ENCODE measurements at regions not wholly inside any gene's neighbourhood (a gene's known extent, or its start where the extent isn't known, plus 50 kb on each side); places are given as distances from the start of the nearest gene placed in this dataset.

GRCh38 chr4:100721077-100721476, 203.3 kb upstream of the EMCN start:
- no peak overlapping the region for H3K27ac Mint-ChIP-seq
- H3K27me3 Mint-ChIP-seq (ENCODE audit: low read depth), result no peaks in the 10 kb centered on the region
- DNase-seq (ENCODE audit: low spot score), result no peak
- ATAC-seq, result no peak
- CTCF ChIA-PET, result no interaction called here
- peaks cover 5% of the 10 kb centered on the region; the same call in 1 of the 2 replicates for H3K9me3 Mint-ChIP-seq
- no peak overlapping the region for H3K4me3 Mint-ChIP-seq
- POLR2A ChIA-PET, result no interaction called here
- no peaks in the 10 kb centered on the region for H3K36me3 Mint-ChIP-seq
- TF ChIP-seq USF1 (CRISPR knock-in tag; IDR thresholded peaks at IDR 0.05) (no peak), ATF6 (CRISPR knock-in tag; IDR thresholded peaks at IDR 0.05) (no peak), SP1 (CRISPR knock-in tag; conservative IDR thresholded peaks at IDR 0.05) (no peak), ZNF232 (CRISPR knock-in tag; IDR thresholded peaks at IDR 0.05) (no peak), ETV6 (CRISPR knock-in tag; IDR thresholded peaks at IDR 0.05) (no peak), GABPB1 (CRISPR knock-in tag; IDR thresholded peaks at IDR 0.05) (no peak), ZNF317 (CRISPR knock-in tag; IDR thresholded peaks at IDR 0.05; ENCODE audit: borderline replicate concordance, low read depth) (no peak)
- H3K4me1 Mint-ChIP-seq, result no peaks in the 10 kb centered on the region

GRCh38 chr4:100716416-100716815, 198.6 kb upstream of the EMCN start:
- H3K4me3 Mint-ChIP-seq, result no peak overlapping the region
- ChIA-PET CTCF (no interaction called here), POLR2A (no interaction called here)
- no peaks in the 10 kb centered on the region for H3K27me3 Mint-ChIP-seq (ENCODE audit: low read depth)
- DNase-seq (ENCODE audit: low spot score), result no peak
- TF ChIP-seq ESRRA (CRISPR knock-in tag; IDR thresholded peaks at IDR 0.05; ENCODE audit: borderline replicate concordance) (no peak), ZNF121 (CRISPR knock-in tag; IDR thresholded peaks at IDR 0.05) (no peak), GRHL2 (CRISPR knock-in tag; IDR thresholded peaks at IDR 0.05; ENCODE audit: insufficient replicate concordance, severe bottlenecking) (no peak), NR3C1 (CRISPR knock-in tag; conservative IDR thresholded peaks at IDR 0.05; ENCODE audit: low read depth) (no peak), ZBTB43 (CRISPR knock-in tag; IDR thresholded peaks at IDR 0.05) (no peak), PREB (CRISPR knock-in tag; IDR thresholded peaks at IDR 0.05; ENCODE audit: borderline replicate concordance) (no peak), MXD4 (CRISPR knock-in tag; IDR thresholded peaks at IDR 0.05; ENCODE audit: borderline replicate concordance) (no peak), NR2C2 (CRISPR knock-in tag; IDR thresholded peaks at IDR 0.05) (no peak), ATF2 (CRISPR knock-in tag; IDR thresholded peaks at IDR 0.05; ENCODE audit: borderline replicate concordance, low read depth) (no peak), ZNF232 (CRISPR knock-in tag; IDR thresholded peaks at IDR 0.05) (no peak), HMGXB4 (CRISPR knock-in tag; IDR thresholded peaks at IDR 0.05) (no peak)
- no peaks in the 10 kb centered on the region for H3K4me1 Mint-ChIP-seq
- H3K9me3 Mint-ChIP-seq, result peaks cover 8% of the 10 kb centered on the region; the same call in 1 of the 2 replicates
- no peak overlapping the region for H3K27ac Mint-ChIP-seq
- H3K36me3 Mint-ChIP-seq, result no peaks in the 10 kb centered on the region
- ATAC-seq, result no peak
